HEK293 (cell line): ENCODE measurements at regions not wholly inside any gene's neighbourhood (a gene's known extent, or its start where the extent isn't known, plus 50 kb on each side); places are given as distances from the start of the nearest gene placed in this dataset.

Experiments
- CTCF ChIA-PET: fragments of 350-600 bp; formaldehyde crosslinking; extraction: SDS; loops from one replicate; lab custom pipeline; 2021; ENCODE audit warnings: antibody characterized with exemption; lab: Yijun Ruan, JAX
- POLR2A ChIA-PET: fragments of 300-600 bp; formaldehyde crosslinking; extraction: SDS; loops from one replicate; lab custom pipeline; 2020; ENCODE audit warnings: antibody characterized with exemption, inconsistent platforms; lab: Yijun Ruan, JAX
- H3K27ac ChIP-seq: fragments of 200-500 bp; sonication (Bioruptor generic); 2 replicates; pipeline ENCODE4 v1.5.1; 2014; ENCODE audit warnings: low read depth, low read length, control low read depth, inconsistent platforms; ENCODE audit errors: extremely low read depth
- H3K36me3 ChIP-seq, 2 experiments: fragments of 200-500 bp in 1 of 2; sonication (Bioruptor generic) in 1 of 2; 1 replicate in 1 of 2; 2 replicates in 1 of 2; pipeline ENCODE4 v1.5.1; 2014 to 2017; ENCODE audit warnings: inconsistent platforms in 2 of 2, low read length in 2 of 2; ENCODE audit not compliant: control insufficient read depth in 2 of 2, insufficient read depth in 1 of 2
- H3K4me1 ChIP-seq: fragments of 200-500 bp; sonication (Bioruptor generic); 2 replicates; pipeline ENCODE4 v1.5.1; 2014; ENCODE audit warnings: mild to moderate bottlenecking, low read length, inconsistent platforms; ENCODE audit not compliant: control insufficient read depth, insufficient read depth
- H3K4me3 ChIP-seq: 2 replicates; pipeline ENCODE4 v1.5.1; 2011; ENCODE audit warnings: low read depth, mild to moderate bottlenecking, control low read depth, low read length, moderate library complexity
- H3K9me3 ChIP-seq: fragments of 200-500 bp; sonication (Bioruptor generic); 2 replicates; pipeline ENCODE4 v1.5.1; 2014; ENCODE audit warnings: low read depth, low read length, inconsistent platforms; ENCODE audit not compliant: control insufficient read depth, insufficient read depth
- FEZF1 ChIP-seq: fragments of 450-650 bp; formaldehyde crosslinking; IDR thresholded peaks from 2 replicates; pipeline ENCODE4 v1.5.1; 2016; ENCODE audit warnings: missing biosample characterization, missing genetic modification characterization
- GLI2 ChIP-seq: fragments of 450-650 bp; formaldehyde crosslinking; IDR thresholded peaks from 2 replicates; pipeline ENCODE4; 2017; ENCODE audit warnings: missing biosample characterization, missing genetic modification characterization, low read depth, borderline replicate concordance
- SCRT1 ChIP-seq: fragments of 450-650 bp; formaldehyde crosslinking; IDR thresholded peaks from 2 replicates; pipeline ENCODE4 v1.5.1; 2016; ENCODE audit warnings: missing biosample characterization, missing genetic modification characterization, borderline replicate concordance
- SP7 ChIP-seq: fragments of 450-650 bp; formaldehyde crosslinking; IDR thresholded peaks from 2 replicates; pipeline ENCODE4 v1.5.1; 2016; ENCODE audit warnings: missing biosample characterization, missing genetic modification characterization
- TRIM28 ChIP-seq: IDR thresholded peaks from 2 replicates; pipeline ENCODE4 v1.6.1; 2011; ENCODE audit warnings: low read length, control low read depth, borderline replicate concordance
- TSHZ1 ChIP-seq: fragments of 450-650 bp; formaldehyde crosslinking; IDR thresholded peaks from 2 replicates; pipeline ENCODE4 v1.5.1; 2016; ENCODE audit warnings: missing biosample characterization, missing genetic modification characterization, borderline replicate concordance
- ZNF114 ChIP-seq: fragments of 450-650 bp; formaldehyde crosslinking; IDR thresholded peaks from 2 replicates; pipeline ENCODE4 v1.5.0; 2017; ENCODE audit warnings: missing biosample characterization, missing genetic modification characterization
- ZNF155 ChIP-seq: fragments of 450-650 bp; formaldehyde crosslinking; IDR thresholded peaks from 2 replicates; pipeline ENCODE4 v1.5.1; 2016; ENCODE audit warnings: missing biosample characterization, missing genetic modification characterization
- ZNF221 ChIP-seq: fragments of 450-650 bp; formaldehyde crosslinking; IDR thresholded peaks from 2 replicates; pipeline ENCODE4 v1.5.1; 2017; ENCODE audit warnings: missing biosample characterization, missing genetic modification characterization, borderline replicate concordance
- ZNF350 ChIP-seq: fragments of 450-650 bp; formaldehyde crosslinking; IDR thresholded peaks from 2 replicates; pipeline ENCODE4 v1.5.0; 2017; ENCODE audit warnings: missing biosample characterization, mild to moderate bottlenecking, missing genetic modification characterization
- ZNF433 ChIP-seq: fragments of 450-650 bp; formaldehyde crosslinking; IDR thresholded peaks from 2 replicates; pipeline ENCODE4 v1.5.1; 2016; ENCODE audit warnings: missing biosample characterization, missing genetic modification characterization, low read depth
- ZNF501 ChIP-seq: fragments of 450-650 bp; formaldehyde crosslinking; IDR thresholded peaks from 2 replicates; pipeline ENCODE4 v1.5.1; 2016; ENCODE audit warnings: missing biosample characterization, missing genetic modification characterization
- ZNF513 ChIP-seq: fragments of 450-650 bp; IDR thresholded peaks from 2 replicates; pipeline ENCODE4 v1.5.1; 2018; ENCODE audit warnings: missing biosample characterization, missing genetic modification characterization
- ZNF514 ChIP-seq: fragments of 450-650 bp; formaldehyde crosslinking; IDR thresholded peaks from 2 replicates; pipeline ENCODE4 v1.5.1; 2016; ENCODE audit warnings: missing biosample characterization, missing genetic modification characterization
- ZNF585B ChIP-seq: fragments of 450-650 bp; formaldehyde crosslinking; IDR thresholded peaks from 2 replicates; pipeline ENCODE4 v1.5.1; 2016; ENCODE audit warnings: missing biosample characterization, missing genetic modification characterization
- ZNF600 ChIP-seq: fragments of 450-650 bp; formaldehyde crosslinking; IDR thresholded peaks from 2 replicates; pipeline ENCODE4 v1.5.1; 2016; ENCODE audit warnings: missing biosample characterization, missing genetic modification characterization
- ZNF621 ChIP-seq: fragments of 450-650 bp; formaldehyde crosslinking; IDR thresholded peaks from 2 replicates; pipeline ENCODE4 v1.5.1; 2017; ENCODE audit warnings: missing biosample characterization, missing genetic modification characterization
- ZNF624 ChIP-seq: fragments of 450-650 bp; formaldehyde crosslinking; IDR thresholded peaks from 2 replicates; pipeline ENCODE4 v1.5.1; 2017; ENCODE audit warnings: missing biosample characterization, missing genetic modification characterization
- ZNF707 ChIP-seq: fragments of 450-650 bp; formaldehyde crosslinking; IDR thresholded peaks from 2 replicates; pipeline ENCODE4 v1.5.1; 2016; ENCODE audit warnings: missing biosample characterization, missing genetic modification characterization
- TF ChIP-seq, protein P1 (sequence below): fragments of 450-650 bp; formaldehyde crosslinking; IDR thresholded peaks from 2 replicates; pipeline ENCODE4 v1.5.1; 2016; ENCODE audit warnings: missing biosample characterization, missing genetic modification characterization
- TF ChIP-seq, protein P2 (sequence below): fragments of 450-650 bp; formaldehyde crosslinking; IDR thresholded peaks from 2 replicates; pipeline ENCODE4 v1.5.1; 2017; ENCODE audit warnings: missing biosample characterization, missing genetic modification characterization
- TF ChIP-seq, protein P3 (sequence below): fragments of 450-650 bp; formaldehyde crosslinking; IDR thresholded peaks from 2 replicates; pipeline ENCODE4 v1.5.1; 2016; ENCODE audit warnings: missing biosample characterization, missing genetic modification characterization

DNA sequence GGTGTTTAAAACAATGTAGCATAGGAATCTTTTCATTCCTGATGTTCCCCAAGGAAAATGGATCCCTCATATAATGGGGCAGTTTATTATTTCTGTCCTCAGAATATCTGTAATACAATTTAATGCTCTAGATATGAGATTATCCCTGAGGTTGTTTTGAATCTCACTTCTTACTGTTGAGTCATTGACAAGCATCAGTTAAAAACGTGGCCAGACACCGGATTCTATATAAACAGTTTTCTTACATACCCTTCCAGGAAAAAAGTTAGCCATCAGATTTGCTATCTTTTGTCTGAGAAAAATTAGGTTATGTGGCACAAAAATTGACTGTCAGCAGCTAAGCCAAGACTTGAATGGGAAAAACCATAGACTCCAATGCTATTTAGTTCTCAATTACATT lies 539.8 kb upstream of the CELF2 start (continued):
- TF ChIP-seq, protein P1, sequence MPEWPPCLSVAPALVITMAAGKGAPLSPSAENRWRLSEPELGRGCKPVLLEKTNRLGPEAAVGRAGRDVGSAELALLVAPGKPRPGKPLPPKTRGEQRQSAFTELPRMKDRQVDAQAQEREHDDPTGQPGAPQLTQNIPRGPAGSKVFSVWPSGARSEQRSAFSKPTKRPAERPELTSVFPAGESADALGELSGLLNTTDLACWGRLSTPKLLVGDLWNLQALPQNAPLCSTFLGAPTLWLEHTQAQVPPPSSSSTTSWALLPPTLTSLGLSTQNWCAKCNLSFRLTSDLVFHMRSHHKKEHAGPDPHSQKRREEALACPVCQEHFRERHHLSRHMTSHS: no peak
- TF ChIP-seq ZNF114 (tag by site-specific recombination): no peak

GRCh38 chr10:10479465-10479864 lies 538.2 kb upstream of the CELF2 start:
- CTCF ChIA-PET: no interaction called here

More at GRCh38 chr10:10479465-10479864, 538.2 kb upstream of the CELF2 start:
- Histone ChIP-seq H3K27ac (no peak overlapping the region), H3K4me3 (no peak overlapping the region), H3K9me3 (no peaks in the 10 kb centered on the region), H3K36me3 (no peaks in the 10 kb centered on the region), H3K4me1 (peaks cover 4% of the 10 kb centered on the region; the same call in 1 of the 2 replicates)
- POLR2A ChIA-PET: no interaction called here
- TF ChIP-seq SP7 (tag by site-specific recombination): no peak
- TF ChIP-seq, protein P2, sequence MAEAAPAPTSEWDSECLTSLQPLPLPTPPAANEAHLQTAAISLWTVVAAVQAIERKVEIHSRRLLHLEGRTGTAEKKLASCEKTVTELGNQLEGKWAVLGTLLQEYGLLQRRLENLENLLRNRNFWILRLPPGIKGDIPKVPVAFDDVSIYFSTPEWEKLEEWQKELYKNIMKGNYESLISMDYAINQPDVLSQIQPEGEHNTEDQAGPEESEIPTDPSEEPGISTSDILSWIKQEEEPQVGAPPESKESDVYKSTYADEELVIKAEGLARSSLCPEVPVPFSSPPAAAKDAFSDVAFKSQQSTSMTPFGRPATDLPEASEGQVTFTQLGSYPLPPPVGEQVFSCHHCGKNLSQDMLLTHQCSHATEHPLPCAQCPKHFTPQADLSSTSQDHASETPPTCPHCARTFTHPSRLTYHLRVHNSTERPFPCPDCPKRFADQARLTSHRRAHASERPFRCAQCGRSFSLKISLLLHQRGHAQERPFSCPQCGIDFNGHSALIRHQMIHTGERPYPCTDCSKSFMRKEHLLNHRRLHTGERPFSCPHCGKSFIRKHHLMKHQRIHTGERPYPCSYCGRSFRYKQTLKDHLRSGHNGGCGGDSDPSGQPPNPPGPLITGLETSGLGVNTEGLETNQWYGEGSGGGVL (tag by site-specific recombination): no peak
- no peak for TF ChIP-seq SCRT1 (tag by site-specific recombination)
- TF ChIP-seq ZNF707 (tag by site-specific recombination): no peak
- no peak for TF ChIP-seq ZNF155 (tag by site-specific recombination)
- no peak for TF ChIP-seq FEZF1
- TF ChIP-seq ZNF433 (tag by site-specific recombination): no peak
- TF ChIP-seq ZNF624 (tag by site-specific recombination): no peak
- TF ChIP-seq TRIM28: no peak
- TF ChIP-seq ZNF621: no peak
- TF ChIP-seq GLI2 (tag by site-specific recombination): no peak
- no peak for TF ChIP-seq ZNF513 (tag by site-specific recombination)
- no peak for TF ChIP-seq ZNF600 (tag by site-specific recombination)
- no peak for TF ChIP-seq ZNF514 (tag by site-specific recombination)
- no peak for TF ChIP-seq ZNF350
- no peak for TF ChIP-seq TSHZ1 (tag by site-specific recombination)
- TF ChIP-seq, protein P3, sequence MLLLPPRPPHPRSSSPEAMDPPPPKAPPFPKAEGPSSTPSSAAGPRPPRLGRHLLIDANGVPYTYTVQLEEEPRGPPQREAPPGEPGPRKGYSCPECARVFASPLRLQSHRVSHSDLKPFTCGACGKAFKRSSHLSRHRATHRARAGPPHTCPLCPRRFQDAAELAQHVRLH (tag by site-specific recombination): no peak
- no peak for TF ChIP-seq ZNF221 (tag by site-specific recombination)
- TF ChIP-seq ZNF585B (tag by site-specific recombination): no peak
- TF ChIP-seq ZNF501 (tag by site-specific recombination): no peak
